Thyroid gland (tissue), 4 donors: ENCODE measurements at regions not wholly inside any gene's neighbourhood (a gene's known extent, or its start where the extent isn't known, plus 50 kb on each side); places are given as distances from the start of the nearest gene placed in this dataset.

ENCODE experiments used
- DNase-seq, 2 donors: peaks; one replicate each; pipeline ENCODE4 v3.0.0-alpha.2; 2019
- H3K27ac ChIP-seq, 3 donors: fragments of 200-600 bp; sonication (generic); 1 replicate in 2 of 3; 2 replicates in 1 of 3; pipeline ENCODE4 v1.5.1; 2016 to 2019; ENCODE audit warnings: mild to moderate bottlenecking in 1 of 3, moderate library complexity in 1 of 3
- H3K27me3 ChIP-seq: fragments of 200-600 bp; sonication (generic); one replicate; pipeline ENCODE4 v1.5.1; 2019
- H3K36me3 ChIP-seq, 2 donors: fragments of 200-600 bp; sonication (generic); one replicate each; pipeline ENCODE4 v1.5.1; 2016 to 2019
- H3K4me1 ChIP-seq, 2 donors: fragments of 200-600 bp; sonication (generic); one replicate each; pipeline ENCODE4 v1.5.1; 2017 to 2019
- H3K4me3 ChIP-seq, 3 donors: fragments of 200-600 bp; sonication (generic); replicated peaks in 1 of 3; 1 replicate in 2 of 3; 2 replicates in 1 of 3; pipeline ENCODE4 v1.5.1; 2016; ENCODE audit warnings: mild to moderate bottlenecking in 1 of 3
- H3K9me3 ChIP-seq: fragments of 200-600 bp; sonication (generic); one replicate; pipeline ENCODE4 v1.5.1; 2017
- POLR2A ChIP-seq, 2 donors: fragments of 450-650 bp; IDR thresholded peaks; one replicate each; pipeline ENCODE4 v1.6.1; 2017; ENCODE audit warnings: antibody characterized with exemption in 2 of 2, mild to moderate bottlenecking in 2 of 2, moderate library complexity in 1 of 2
- WGBS, 2 donors: methylation state at CpG; one replicate each; pipeline ENCODE4 v1.1.5; 2017; 5-methylcytosine and 5-hydroxymethylcytosine counted together
- intact Hi-C: fragments of 100-400 bp; cut with DNase I; formaldehyde crosslinking; loops from one replicate; pipeline ENCODE4 v1.15.1; 2023
- TF ChIP-seq, protein P1 (sequence below), 6 experiments: fragments of 200-600 bp in 3 of 6; fragments of 450-650 bp in 3 of 6; sonication (generic) in 3 of 6; IDR thresholded peaks; one replicate each; pipeline ENCODE4 v1.5.1; 2016 to 2019; ENCODE audit warnings: antibody characterized with exemption in 6 of 6, mild to moderate bottlenecking in 2 of 6, inconsistent platforms in 1 of 6, moderate library complexity in 1 of 6

DNA sequence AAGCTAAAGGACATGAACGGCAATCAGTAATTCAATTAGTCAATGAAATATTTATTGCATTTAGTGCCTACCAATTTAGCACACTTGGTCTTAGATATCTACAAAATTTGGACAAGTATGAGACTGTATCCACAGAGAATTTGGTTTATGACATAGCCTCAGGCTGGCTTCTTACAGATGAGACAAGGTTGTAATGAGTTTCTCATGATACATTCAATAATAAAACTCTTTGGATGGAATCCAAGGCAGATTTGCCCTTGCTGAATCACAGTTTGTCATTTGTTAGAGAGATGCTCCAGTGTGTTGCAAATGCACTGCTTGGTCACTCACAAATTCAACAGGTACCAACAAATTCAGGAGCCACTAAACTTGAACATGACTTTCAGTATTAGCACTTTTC, 162.5 kb downstream of the GPR37 start:
- no peaks in the 10 kb centered on the region for H3K36me3 ChIP-seq
- no peaks in the 10 kb centered on the region for H3K9me3 ChIP-seq
- DNase-seq, result no peak
- no peaks in the 10 kb centered on the region for H3K27me3 ChIP-seq
- H3K4me1 ChIP-seq, result no peaks in the 10 kb centered on the region
- 93 to 98% methylated on average over 1 of the region's 1 CpG for WGBS, 2 donors
- no peak overlapping the region for H3K27ac ChIP-seq
- TF ChIP-seq POLR2A (IDR thresholded peaks at IDR 0.05), result no peak
- TF ChIP-seq, protein P1, sequence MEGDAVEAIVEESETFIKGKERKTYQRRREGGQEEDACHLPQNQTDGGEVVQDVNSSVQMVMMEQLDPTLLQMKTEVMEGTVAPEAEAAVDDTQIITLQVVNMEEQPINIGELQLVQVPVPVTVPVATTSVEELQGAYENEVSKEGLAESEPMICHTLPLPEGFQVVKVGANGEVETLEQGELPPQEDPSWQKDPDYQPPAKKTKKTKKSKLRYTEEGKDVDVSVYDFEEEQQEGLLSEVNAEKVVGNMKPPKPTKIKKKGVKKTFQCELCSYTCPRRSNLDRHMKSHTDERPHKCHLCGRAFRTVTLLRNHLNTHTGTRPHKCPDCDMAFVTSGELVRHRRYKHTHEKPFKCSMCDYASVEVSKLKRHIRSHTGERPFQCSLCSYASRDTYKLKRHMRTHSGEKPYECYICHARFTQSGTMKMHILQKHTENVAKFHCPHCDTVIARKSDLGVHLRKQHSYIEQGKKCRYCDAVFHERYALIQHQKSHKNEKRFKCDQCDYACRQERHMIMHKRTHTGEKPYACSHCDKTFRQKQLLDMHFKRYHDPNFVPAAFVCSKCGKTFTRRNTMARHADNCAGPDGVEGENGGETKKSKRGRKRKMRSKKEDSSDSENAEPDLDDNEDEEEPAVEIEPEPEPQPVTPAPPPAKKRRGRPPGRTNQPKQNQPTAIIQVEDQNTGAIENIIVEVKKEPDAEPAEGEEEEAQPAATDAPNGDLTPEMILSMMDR (IDR thresholded peaks at IDR 0.05), result no peak
- H3K4me3 ChIP-seq, result no peak overlapping the region
- intact Hi-C loops, result no loop called here

DNA sequence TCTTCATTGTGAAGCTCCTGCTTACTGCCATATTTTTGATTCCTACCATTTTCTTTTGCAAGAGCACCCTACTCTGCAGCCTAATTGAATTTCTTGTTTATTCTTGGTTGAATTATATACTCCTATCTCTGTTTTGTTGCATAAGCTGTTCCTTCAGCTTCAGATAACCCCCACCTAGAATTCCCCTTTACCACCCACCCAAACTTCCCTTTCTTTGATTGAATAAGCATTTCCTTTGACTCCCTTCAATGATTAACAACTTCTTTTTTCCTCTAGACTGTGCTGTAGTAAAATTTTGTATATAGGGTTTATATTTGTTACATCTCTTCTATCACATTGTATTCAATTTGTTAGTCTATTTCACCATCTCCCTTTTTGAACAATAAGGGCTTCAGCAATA, 168.1 kb downstream of the GPR37 start:
- DNase-seq, result no peak
- Histone ChIP-seq H3K9me3 (no peaks in the 10 kb centered on the region), H3K27me3 (no peaks in the 10 kb centered on the region), H3K27ac (no peak overlapping the region), H3K4me3 (no peak overlapping the region), H3K36me3 (no peaks in the 10 kb centered on the region), H3K4me1 (no peaks in the 10 kb centered on the region)
- intact Hi-C loops, result no loop called here
- no peak for TF ChIP-seq POLR2A (IDR thresholded peaks at IDR 0.05)
- TF ChIP-seq, protein P1 (IDR thresholded peaks at IDR 0.05), result no peak

DNA sequence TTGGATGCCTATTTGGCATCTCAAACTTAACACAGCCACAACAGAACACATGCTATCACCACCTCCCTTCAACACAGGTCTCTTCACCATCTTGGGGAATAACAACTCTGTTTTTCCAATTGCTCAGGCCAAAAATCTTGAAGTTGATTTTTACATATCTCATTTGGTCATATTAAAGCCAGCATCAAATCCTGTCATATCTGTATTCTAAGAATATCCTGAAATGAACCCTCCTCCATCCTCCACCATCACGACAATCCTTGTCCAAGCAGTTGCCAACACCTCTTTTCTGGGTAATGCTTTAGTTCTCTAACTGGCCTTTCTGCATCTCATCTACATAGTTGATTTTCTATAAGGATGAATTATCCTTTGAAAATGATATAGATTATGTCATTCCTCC, 168.7 kb downstream of the GPR37 start:
- Histone ChIP-seq H3K27me3 (no peaks in the 10 kb centered on the region), H3K4me3 (no peak overlapping the region), H3K27ac (no peak overlapping the region), H3K9me3 (no peaks in the 10 kb centered on the region), H3K4me1 (no peaks in the 10 kb centered on the region), H3K36me3 (no peaks in the 10 kb centered on the region)
- intact Hi-C loops, result no loop called here
- DNase-seq, result no peak
- WGBS, 2 donors, result 81 to 92% methylated on average over 1 of the region's 1 CpG
- no peak for TF ChIP-seq POLR2A (IDR thresholded peaks at IDR 0.05)
- TF ChIP-seq, protein P1 (IDR thresholded peaks at IDR 0.05), result no peak

DNA sequence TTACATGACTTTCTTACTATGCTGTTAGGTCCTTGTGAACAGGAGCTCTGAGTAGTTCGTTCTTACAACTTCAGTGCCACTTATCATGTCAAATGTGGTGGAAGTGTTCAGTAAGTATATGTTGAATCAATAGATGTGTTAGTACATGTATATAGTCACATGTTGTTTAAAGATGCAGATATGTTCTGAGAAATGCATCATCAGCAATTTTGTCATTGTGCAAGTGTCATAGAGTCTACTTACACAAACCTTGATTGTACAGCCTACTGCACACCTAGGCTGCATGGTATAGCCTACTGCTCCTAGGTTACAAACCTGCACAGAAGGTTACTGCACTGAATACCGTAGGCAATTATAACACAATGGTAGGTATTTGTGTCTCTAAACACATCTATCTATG, 174.8 kb downstream of the GPR37 start:
- no peak overlapping the region for H3K4me3 ChIP-seq
- H3K27me3 ChIP-seq, result no peaks in the 10 kb centered on the region
- WGBS, 2 donors, result 85 to 90% methylated on average over 2 of the region's 2 CpGs
- DNase-seq, result no peak
- no peaks in the 10 kb centered on the region for H3K9me3 ChIP-seq
- H3K27ac ChIP-seq, result no peak overlapping the region
- H3K36me3 ChIP-seq, result no peaks in the 10 kb centered on the region
- TF ChIP-seq POLR2A (IDR thresholded peaks at IDR 0.05), result no peak
- TF ChIP-seq, protein P1 (IDR thresholded peaks at IDR 0.05), result no peak
- intact Hi-C loops, result no loop called here
- no peaks in the 10 kb centered on the region for H3K4me1 ChIP-seq

DNA sequence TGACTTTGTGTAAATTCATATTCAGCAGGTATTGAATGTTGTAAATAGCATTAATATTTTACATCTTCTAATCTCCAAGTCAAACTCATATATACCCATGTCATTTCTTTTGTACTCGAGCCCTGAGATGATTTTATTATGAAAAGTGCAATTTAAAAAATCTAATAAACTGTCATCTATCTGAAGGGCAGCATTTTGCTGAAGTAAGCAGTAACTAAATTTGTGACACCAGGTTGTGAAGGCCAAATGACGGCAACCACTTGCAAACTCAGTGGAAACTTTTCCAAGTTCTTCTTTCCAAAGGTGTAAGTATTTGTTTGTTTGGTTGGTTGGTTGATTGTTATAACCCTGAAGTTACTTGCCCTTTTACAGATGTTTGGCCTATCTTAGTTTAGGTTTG, 188.3 kb downstream of the GPR37 start:
- Histone ChIP-seq H3K9me3 (no peaks in the 10 kb centered on the region), H3K36me3 (no peaks in the 10 kb centered on the region), H3K4me3 (no peak overlapping the region), H3K27me3 (no peaks in the 10 kb centered on the region), H3K27ac (no peak overlapping the region), H3K4me1 (no peaks in the 10 kb centered on the region)
- DNase-seq, result no peak
- TF ChIP-seq, protein P1 (IDR thresholded peaks at IDR 0.05), result no peak
- TF ChIP-seq POLR2A (IDR thresholded peaks at IDR 0.05), result no peak
- 75 to 92% methylated on average over 2 of the region's 2 CpGs for WGBS, 2 donors
- intact Hi-C loops, result no loop called here
